ENCODE measurements at regions not wholly inside any gene's neighbourhood (a gene's known extent, or its start where the extent isn't known, plus 50 kb on each side); places are given as distances from the start of the nearest gene placed in this dataset.

GRCh38 chr6:125498606-125499005 lies 196.8 kb upstream of the HDDC2 start:
- DNase-seq: no peak

- no peak for DNase-seq
These were observed 197.8 kb upstream of the HDDC2 start for GRCh38 chr6:125499535-125499934.

- no peak for DNase-seq
These were observed 201.4 kb upstream of the HDDC2 start for GRCh38 chr6:125503181-125503580.

- peak; percentile 50 to 74 for DNase-seq
These were observed 206.4 kb upstream of the HDDC2 start for GRCh38 chr6:125507987-125508655.

GRCh38 chr6:125508793-125509192 lies 207.0 kb upstream of the HDDC2 start:
- no peak for DNase-seq

- DNase-seq: no peak
These were observed 207.7 kb upstream of the HDDC2 start for GRCh38 chr6:125509477-125509876.

- no peak for DNase-seq
These were observed 208.6 kb upstream of the HDDC2 start for GRCh38 chr6:125510405-125510804.

GRCh38 chr6:125511809-125512396 lies 210.1 kb upstream of the HDDC2 start:
- no peak for DNase-seq

GRCh38 chr6:125512621-125513020 lies 210.9 kb upstream of the HDDC2 start:
- DNase-seq: peak; percentile 1 to 3

- no peak for DNase-seq
These were observed 212.2 kb upstream of the HDDC2 start for GRCh38 chr6:125513978-125514377.

- no peak for DNase-seq
These were observed 214.9 kb upstream of the HDDC2 start for GRCh38 chr6:125516644-125517043.

GRCh38 chr6:125519367-125519766 lies 217.6 kb upstream of the HDDC2 start:
- no peak for DNase-seq

GRCh38 chr6:125524356-125524755 lies 222.6 kb upstream of the HDDC2 start:
- DNase-seq: no peak

- DNase-seq: no peak
These were observed 223.3 kb upstream of the HEY2 start for GRCh38 chr6:125526007-125526720.

- DNase-seq: no peak
These were observed 220.8 kb upstream of the HEY2 start for GRCh38 chr6:125528621-125529041.

GRCh38 chr6:125529061-125529460 lies 220.4 kb upstream of the HEY2 start:
- no peak for DNase-seq

- no peak for DNase-seq
These were observed 215.6 kb upstream of the HEY2 start for GRCh38 chr6:125533710-125534397.

GRCh38 chr6:125534430-125535263 lies 214.8 kb upstream of the HEY2 start:
- DNase-seq: no peak

GRCh38 chr6:125537090-125537489 lies 212.3 kb upstream of the HEY2 start:
- DNase-seq: no peak

- DNase-seq: no peak
These were observed 209.5 kb upstream of the HEY2 start for GRCh38 chr6:125539892-125540291.

- no peak for DNase-seq
These were observed 204.6 kb upstream of the HEY2 start for GRCh38 chr6:125544819-125545218.

- DNase-seq: no peak
These were observed 202.6 kb upstream of the HEY2 start for GRCh38 chr6:125546841-125547251.

GRCh38 chr6:125547381-125547780 lies 202.1 kb upstream of the HEY2 start:
- no peak for DNase-seq
